Prostate gland (tissue), 2 donors: ENCODE measurements at regions not wholly inside any gene's neighbourhood (a gene's known extent, or its start where the extent isn't known, plus 50 kb on each side); places are given as distances from the start of the nearest gene placed in this dataset.

Source experiments
- POLR2AphosphoS5 ChIP-seq: sonication (generic); formaldehyde crosslinking; IDR thresholded peaks from one replicate; pipeline ENCODE4 v1.6.1; 2017; ENCODE audit warnings: antibody characterized with exemption
- TF ChIP-seq, protein P1 (sequence below), 4 experiments: fragments of 200-600 bp in 2 of 4; fragments of 450-650 bp in 2 of 4; sonication (generic) in 2 of 4; IDR thresholded peaks; 1 replicate in 3 of 4; 2 replicates in 1 of 4; pipeline ENCODE4 v1.5.1; 2016 to 2019; ENCODE audit warnings: antibody characterized with exemption in 4 of 4, mild to moderate bottlenecking in 2 of 4, moderate library complexity in 2 of 4

DNA sequence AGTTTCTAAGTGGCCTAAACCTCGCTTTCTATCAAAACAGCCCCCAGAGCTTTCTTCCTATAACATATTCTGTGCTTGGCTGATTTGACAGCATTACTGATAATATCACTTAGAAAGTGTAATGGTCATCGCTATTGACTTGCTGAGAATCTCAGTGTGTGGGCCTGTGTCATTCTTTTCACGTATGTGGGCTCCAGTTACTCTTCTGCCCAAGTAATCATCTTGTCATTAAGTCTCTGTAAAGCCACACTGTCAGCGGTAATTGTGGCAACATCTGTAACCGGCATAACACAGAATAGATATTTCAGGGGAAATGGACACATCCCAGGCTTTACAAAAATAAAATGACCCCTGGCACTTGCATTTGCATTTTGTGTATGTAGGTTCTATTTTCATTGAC, 313.6 kb upstream of the LMCD1 start:
- TF ChIP-seq, protein P1, sequence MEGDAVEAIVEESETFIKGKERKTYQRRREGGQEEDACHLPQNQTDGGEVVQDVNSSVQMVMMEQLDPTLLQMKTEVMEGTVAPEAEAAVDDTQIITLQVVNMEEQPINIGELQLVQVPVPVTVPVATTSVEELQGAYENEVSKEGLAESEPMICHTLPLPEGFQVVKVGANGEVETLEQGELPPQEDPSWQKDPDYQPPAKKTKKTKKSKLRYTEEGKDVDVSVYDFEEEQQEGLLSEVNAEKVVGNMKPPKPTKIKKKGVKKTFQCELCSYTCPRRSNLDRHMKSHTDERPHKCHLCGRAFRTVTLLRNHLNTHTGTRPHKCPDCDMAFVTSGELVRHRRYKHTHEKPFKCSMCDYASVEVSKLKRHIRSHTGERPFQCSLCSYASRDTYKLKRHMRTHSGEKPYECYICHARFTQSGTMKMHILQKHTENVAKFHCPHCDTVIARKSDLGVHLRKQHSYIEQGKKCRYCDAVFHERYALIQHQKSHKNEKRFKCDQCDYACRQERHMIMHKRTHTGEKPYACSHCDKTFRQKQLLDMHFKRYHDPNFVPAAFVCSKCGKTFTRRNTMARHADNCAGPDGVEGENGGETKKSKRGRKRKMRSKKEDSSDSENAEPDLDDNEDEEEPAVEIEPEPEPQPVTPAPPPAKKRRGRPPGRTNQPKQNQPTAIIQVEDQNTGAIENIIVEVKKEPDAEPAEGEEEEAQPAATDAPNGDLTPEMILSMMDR (IDR thresholded peaks at IDR 0.05), result no peak
- TF ChIP-seq POLR2AphosphoS5, result no peak
